ENCODE measurements at regions not wholly inside any gene's neighbourhood (a gene's known extent, or its start where the extent isn't known, plus 50 kb on each side); places are given as distances from the start of the nearest gene placed in this dataset.

DNA sequence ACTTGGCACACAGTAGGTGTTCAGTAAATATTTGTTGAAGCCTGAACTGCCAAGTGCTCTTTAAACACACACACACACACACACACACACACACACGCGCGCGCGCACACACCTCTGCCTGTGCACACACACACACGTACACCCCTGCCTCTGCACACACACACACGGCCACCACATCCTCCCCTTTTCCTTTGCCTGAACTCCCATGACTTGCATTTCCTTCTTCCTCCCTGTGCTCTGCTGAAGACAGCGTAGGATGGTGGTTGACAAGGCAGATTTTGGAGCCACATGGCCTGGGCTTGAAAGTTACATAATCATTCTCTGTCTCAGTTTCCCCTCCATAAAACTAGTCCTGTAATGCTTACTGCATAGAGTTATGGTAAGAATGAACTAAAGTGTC, 712.3 kb downstream of the PTPRU start:
- peak overlapping the region; percentile 5 for H3K4me3 Mint-ChIP-seq
- Histone ChIP-seq H3K4me2 (no peak overlapping the region), H3K36me3 (no peaks in the 10 kb centered on the region), H2AFZ (replicated peaks) (no peak overlapping the region), H3K4me1 (peaks cover 9% of the 10 kb centered on the region), H3F3A (ENCODE audit: low read depth) (no peaks in the 10 kb centered on the region), H4K20me1 (ENCODE audit: low read depth) (no peaks in the 10 kb centered on the region), H3K9ac (no peak overlapping the region), H3K27ac (no peak overlapping the region), H3K79me2 (ENCODE audit: low read depth) (no peaks in the 10 kb centered on the region), H3K9me3 (ENCODE audit: low read depth) (no peaks in the 10 kb centered on the region), H3K4me3 (no peak overlapping the region), H3K27me3 (no peaks in the 10 kb centered on the region)
- TF ChIP-seq EZH2 (IDR thresholded peaks at IDR 0.05) = no peak
- TF ChIP-seq, protein P1, sequence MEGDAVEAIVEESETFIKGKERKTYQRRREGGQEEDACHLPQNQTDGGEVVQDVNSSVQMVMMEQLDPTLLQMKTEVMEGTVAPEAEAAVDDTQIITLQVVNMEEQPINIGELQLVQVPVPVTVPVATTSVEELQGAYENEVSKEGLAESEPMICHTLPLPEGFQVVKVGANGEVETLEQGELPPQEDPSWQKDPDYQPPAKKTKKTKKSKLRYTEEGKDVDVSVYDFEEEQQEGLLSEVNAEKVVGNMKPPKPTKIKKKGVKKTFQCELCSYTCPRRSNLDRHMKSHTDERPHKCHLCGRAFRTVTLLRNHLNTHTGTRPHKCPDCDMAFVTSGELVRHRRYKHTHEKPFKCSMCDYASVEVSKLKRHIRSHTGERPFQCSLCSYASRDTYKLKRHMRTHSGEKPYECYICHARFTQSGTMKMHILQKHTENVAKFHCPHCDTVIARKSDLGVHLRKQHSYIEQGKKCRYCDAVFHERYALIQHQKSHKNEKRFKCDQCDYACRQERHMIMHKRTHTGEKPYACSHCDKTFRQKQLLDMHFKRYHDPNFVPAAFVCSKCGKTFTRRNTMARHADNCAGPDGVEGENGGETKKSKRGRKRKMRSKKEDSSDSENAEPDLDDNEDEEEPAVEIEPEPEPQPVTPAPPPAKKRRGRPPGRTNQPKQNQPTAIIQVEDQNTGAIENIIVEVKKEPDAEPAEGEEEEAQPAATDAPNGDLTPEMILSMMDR (IDR thresholded peaks at IDR 0.05) = no peak
- no peak for TF ChIP-seq EZH2phosphoT487 (IDR thresholded peaks at IDR 0.05)
- no peaks in the 10 kb centered on the region for H3K9me3 Mint-ChIP-seq
- no peaks in the 10 kb centered on the region for H3K36me3 Mint-ChIP-seq
- peaks cover 11% of the 10 kb centered on the region for H3K27me3 Mint-ChIP-seq (ENCODE audit: insufficient read depth, low read depth)
- no peak overlapping the region for H3K27ac Mint-ChIP-seq
- H3K4me1 Mint-ChIP-seq = peaks cover 23% of the 10 kb centered on the region
- DNase-seq (ENCODE audit: low spot score) = no peak

DNA sequence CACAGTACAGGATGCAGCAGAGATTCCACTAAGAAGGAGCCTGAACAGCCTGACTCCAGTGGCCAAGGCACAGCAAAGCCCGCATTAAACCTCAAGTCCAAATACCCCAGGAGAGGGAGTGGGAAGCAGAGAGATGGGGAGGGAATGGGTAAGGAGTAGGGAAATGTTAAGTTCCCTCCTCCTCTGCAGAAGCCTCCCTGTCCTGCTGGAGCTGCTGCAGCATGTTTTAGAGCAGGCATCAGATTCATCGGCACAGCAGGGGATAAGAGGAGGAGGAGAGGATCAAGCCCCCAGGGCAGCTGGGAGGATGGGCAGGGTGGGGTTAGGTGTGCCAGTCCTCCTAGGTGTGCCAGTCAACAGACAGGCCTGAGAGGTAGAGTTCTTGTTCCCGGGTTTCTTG, 709.7 kb downstream of the PTPRU start:
- Mint-ChIP-seq H3K27ac (peak overlapping the region; percentile 86), H3K4me1 (peaks cover 25% of the 10 kb centered on the region), H3K9me3 (no peaks in the 10 kb centered on the region), H3K4me3 (no peak overlapping the region), H3K36me3 (no peaks in the 10 kb centered on the region), H3K27me3 (ENCODE audit: insufficient read depth, low read depth) (peaks cover 21% of the 10 kb centered on the region)
- Histone ChIP-seq H3K4me1 (peaks cover 9% of the 10 kb centered on the region), H3K9me3 (ENCODE audit: low read depth) (no peaks in the 10 kb centered on the region), H3F3A (ENCODE audit: low read depth) (no peaks in the 10 kb centered on the region), H2AFZ (replicated peaks) (no peak overlapping the region), H4K20me1 (ENCODE audit: low read depth) (no peaks in the 10 kb centered on the region), H3K4me3 (no peak overlapping the region), H3K9ac (no peak overlapping the region), H3K27ac (no peak overlapping the region), H3K27me3 (no peaks in the 10 kb centered on the region), H3K79me2 (ENCODE audit: low read depth) (no peaks in the 10 kb centered on the region), H3K36me3 (no peaks in the 10 kb centered on the region), H3K4me2 (no peak overlapping the region)
- DNase-seq (ENCODE audit: low spot score) = no peak
- TF ChIP-seq EZH2 (IDR thresholded peaks at IDR 0.05) (no peak), EZH2phosphoT487 (IDR thresholded peaks at IDR 0.05) (no peak)
- TF ChIP-seq, protein P1 (IDR thresholded peaks at IDR 0.05) = no peak

DNA sequence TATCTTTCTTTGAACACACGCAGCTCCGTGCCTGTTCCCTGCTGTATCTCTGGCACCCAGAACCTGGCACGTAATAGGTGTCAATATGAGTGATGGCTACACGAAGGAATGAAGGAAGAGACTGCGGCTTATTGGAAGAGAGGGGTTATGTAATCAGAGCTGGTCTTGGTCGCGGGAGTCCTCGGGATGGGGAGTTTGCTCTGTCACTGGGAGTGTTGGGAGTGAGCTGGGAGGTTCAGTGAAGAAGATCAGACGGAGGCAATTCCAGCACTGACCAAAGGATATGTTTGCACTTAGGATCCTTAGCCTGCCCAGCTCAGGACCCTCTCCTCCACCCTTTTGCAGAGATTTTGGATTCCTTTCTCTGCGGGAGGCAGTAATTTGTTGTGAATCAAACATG, 709.1 kb downstream of the PTPRU start:
- Mint-ChIP-seq H3K27ac (peak overlapping the region; percentile 27), H3K36me3 (no peaks in the 10 kb centered on the region), H3K9me3 (no peaks in the 10 kb centered on the region)

More for the DNA sequence above, 709.1 kb downstream of the PTPRU start:
- H3K36me3 ChIP-seq = no peaks in the 10 kb centered on the region
- no peaks in the 10 kb centered on the region for H3K27me3 ChIP-seq
- Mint-ChIP-seq H3K4me1 (peaks cover 25% of the 10 kb centered on the region), H3K4me3 (peak overlapping the region; percentile 0), H3K27me3 (ENCODE audit: insufficient read depth, low read depth) (peaks cover 20% of the 10 kb centered on the region)
- H3K4me3 ChIP-seq = no peak overlapping the region
- H3K9me3 ChIP-seq (ENCODE audit: low read depth) = no peaks in the 10 kb centered on the region
- H3F3A ChIP-seq (ENCODE audit: low read depth) = no peaks in the 10 kb centered on the region
- TF ChIP-seq, protein P1 (IDR thresholded peaks at IDR 0.05) = no peak
- no peak for TF ChIP-seq EZH2 (IDR thresholded peaks at IDR 0.05)
- no peak for TF ChIP-seq EZH2phosphoT487 (IDR thresholded peaks at IDR 0.05)
- H3K27ac ChIP-seq = no peak overlapping the region
- DNase-seq (ENCODE audit: low spot score) = no peak
- H3K4me2 ChIP-seq = no peak overlapping the region
- no peaks in the 10 kb centered on the region for H4K20me1 ChIP-seq (ENCODE audit: low read depth)
- H2AFZ ChIP-seq (replicated peaks) = no peak overlapping the region
- H3K4me1 ChIP-seq = peaks cover 9% of the 10 kb centered on the region
- H3K79me2 ChIP-seq (ENCODE audit: low read depth) = no peaks in the 10 kb centered on the region
- no peak overlapping the region for H3K9ac ChIP-seq

All from neural progenitor cell (in vitro differentiated cells).